HG03571 (cell line): ENCODE measurements at regions not wholly inside any gene's neighbourhood (a gene's known extent, or its start where the extent isn't known, plus 50 kb on each side); places are given as distances from the start of the nearest gene placed in this dataset.
"Not testable (repeated sequence)": the region's sequence is repeated elsewhere in the genome, so short reads cannot be mapped to it uniquely, and the experiment has no call there.

Experiments used
- ATAC-seq: cut with Tn5 transposase; IDR thresholded peaks from one replicate; pipeline ENCODE4 v1.9.1; 2021; ENCODE audit not compliant: unreplicated experiment

- no peak for ATAC-seq
Measured at GRCh38 chr4:125791896-125792295, 477.1 kb downstream of the FAT4 start.

GRCh38 chr4:125794989-125795388, 480.2 kb downstream of the FAT4 start:
- no peak for ATAC-seq

GRCh38 chr4:125796138-125796537, 481.4 kb downstream of the FAT4 start:
- ATAC-seq: no peak

GRCh38 chr4:125797621-125798020, 482.9 kb downstream of the FAT4 start:
- ATAC-seq: not testable (repeated sequence)

- no peak for ATAC-seq
Measured at GRCh38 chr4:125801373-125801772, 486.6 kb downstream of the FAT4 start.

- no peak for ATAC-seq
Measured at GRCh38 chr4:125801924-125802323, 487.2 kb downstream of the FAT4 start.

GRCh38 chr4:125808022-125808421, 493.3 kb downstream of the FAT4 start:
- no peak for ATAC-seq

GRCh38 chr4:125808570-125808969, 493.8 kb downstream of the FAT4 start:
- ATAC-seq: no peak

GRCh38 chr4:125811892-125812291, 497.1 kb downstream of the FAT4 start:
- no peak for ATAC-seq

- no peak for ATAC-seq
Measured at GRCh38 chr4:125826801-125827695, 512.3 kb downstream of the FAT4 start.

- ATAC-seq: no peak
Measured at GRCh38 chr4:125827696-125828052, 512.9 kb downstream of the FAT4 start.

- no peak for ATAC-seq
Measured at GRCh38 chr4:125828346-125828745, 513.6 kb downstream of the FAT4 start.

- ATAC-seq: no peak
Measured at GRCh38 chr4:125832161-125832560, 517.4 kb downstream of the FAT4 start.

GRCh38 chr4:125836597-125837195, 521.9 kb downstream of the FAT4 start:
- no peak for ATAC-seq

GRCh38 chr4:125837493-125838201, 522.9 kb downstream of the FAT4 start:
- no peak for ATAC-seq

- no peak for ATAC-seq
Measured at GRCh38 chr4:125838202-125838601, 523.4 kb downstream of the FAT4 start.

GRCh38 chr4:125838924-125839323, 524.2 kb downstream of the FAT4 start:
- ATAC-seq: no peak

GRCh38 chr4:125843947-125844346, 529.2 kb downstream of the FAT4 start:
- ATAC-seq: no peak

GRCh38 chr4:125847518-125847917, 532.8 kb downstream of the FAT4 start:
- no peak for ATAC-seq

- no peak for ATAC-seq
Measured at GRCh38 chr4:125849869-125850268, 535.1 kb downstream of the FAT4 start.

GRCh38 chr4:125891597-125892258, 577.0 kb downstream of the FAT4 start:
- no peak for ATAC-seq
